CD14-positive monocyte (primary cell): ENCODE measurements at regions not wholly inside any gene's neighbourhood (a gene's known extent, or its start where the extent isn't known, plus 50 kb on each side); places are given as distances from the start of the nearest gene placed in this dataset.

ENCODE experiments used
- DNase-seq, 3 donors: peaks; one replicate each; pipeline ENCODE4 v3.0.0-alpha.2; 2011 to 2022
- H2AFZ ChIP-seq: 2 replicates; pipeline ENCODE4 v1.6.0; 2012; ENCODE audit warnings: mild to moderate bottlenecking, low read depth, low read length, inconsistent platforms; ENCODE audit not compliant: insufficient read depth, poor library complexity, severe bottlenecking
- H3K27ac ChIP-seq, 2 donors: 1 replicate in 1 of 2; 2 replicates in 1 of 2; pipeline ENCODE4 v1.5.1; 2012 to 2013; ENCODE audit warnings: low read length in 2 of 2, control low read depth in 1 of 2, inconsistent platforms in 1 of 2, low read depth in 1 of 2, mild to moderate bottlenecking in 1 of 2
- H3K27me3 ChIP-seq, 2 donors: one replicate each; pipeline versions ENCODE4 v1.6.0 to v1.6.1; 2011 to 2013; ENCODE audit warnings: low read length in 2 of 2; ENCODE audit not compliant: control insufficient read depth in 2 of 2, insufficient read depth in 2 of 2
- H3K36me3 ChIP-seq, 2 donors: replicated peaks in 1 of 2; 1 replicate in 1 of 2; 2 replicates in 1 of 2; pipeline versions ENCODE4 v1.5.1 to v1.6.1; 2012 to 2013; ENCODE audit warnings: low read length in 2 of 2, control low read depth in 1 of 2, inconsistent platforms in 1 of 2, mild to moderate bottlenecking in 1 of 2; ENCODE audit not compliant: insufficient read depth in 2 of 2, control insufficient read depth in 1 of 2
- H3K4me1 ChIP-seq, 2 donors: 1 replicate in 1 of 2; 2 replicates in 1 of 2; pipeline versions ENCODE4 v1.5.1 to v1.6.1; 2012 to 2013; ENCODE audit warnings: low read length in 2 of 2, control low read depth in 1 of 2, inconsistent platforms in 1 of 2, mild to moderate bottlenecking in 1 of 2, moderate library complexity in 1 of 2; ENCODE audit not compliant: insufficient read depth in 2 of 2, control insufficient read depth in 1 of 2
- H3K4me2 ChIP-seq: replicated peaks from 2 replicates; pipeline ENCODE3; 2012; ENCODE audit warnings: low read length, moderate library complexity, mild to moderate bottlenecking; ENCODE audit not compliant: poor library complexity, severe bottlenecking; ENCODE audit errors: extremely low read depth
- H3K4me3 ChIP-seq, 3 experiments: fragments of 200-600 bp in 1 of 3; sonication (generic) in 1 of 3; replicated peaks in 1 of 3; 1 replicate in 2 of 3; 2 replicates in 1 of 3; pipeline ENCODE4 v1.5.1; 2011 to 2013; ENCODE audit warnings: low read length in 3 of 3, mild to moderate bottlenecking in 3 of 3, control low read depth in 2 of 3, low read depth in 2 of 3, inconsistent platforms in 1 of 3, moderate library complexity in 1 of 3
- H3K79me2 ChIP-seq: 2 replicates; pipeline ENCODE4 v1.6.0; 2012; ENCODE audit warnings: mild to moderate bottlenecking, control low read depth, inconsistent platforms, low read length, moderate library complexity; ENCODE audit not compliant: insufficient read depth
- H3K9ac ChIP-seq: 2 replicates; pipeline ENCODE4 v1.6.0; 2017; ENCODE audit warnings: low read length, mild to moderate bottlenecking; ENCODE audit not compliant: insufficient read depth, poor library complexity, severe bottlenecking
- H3K9me3 ChIP-seq, 2 donors: replicated peaks in 1 of 2; 1 replicate in 1 of 2; 2 replicates in 1 of 2; pipeline versions ENCODE4 v1.5.1 to v1.6.1; 2012 to 2013; ENCODE audit warnings: low read length in 2 of 2, control low read depth in 1 of 2; ENCODE audit not compliant: control insufficient read depth in 1 of 2, insufficient read depth in 1 of 2
- H4K20me1 ChIP-seq: 2 replicates; pipeline ENCODE4 v1.6.0; 2012; ENCODE audit warnings: mild to moderate bottlenecking, low read length, control low read depth, moderate library complexity; ENCODE audit not compliant: insufficient read depth
- H3K27ac Mint-ChIP-seq, 7 donors: one replicate each; pipeline ENCODE4 v1.8.0; 2020; ENCODE audit warnings: mild to moderate bottlenecking in 7 of 7, mixed read lengths in 7 of 7, moderate library complexity in 6 of 7, inconsistent platforms in 2 of 7
- H3K27me3 Mint-ChIP-seq, 3 donors: one replicate each; pipeline ENCODE4 v1.8.0; 2021 to 2022; ENCODE audit warnings: low read depth in 3 of 3, mild to moderate bottlenecking in 3 of 3, mixed read lengths in 3 of 3, moderate library complexity in 3 of 3, inconsistent platforms in 1 of 3
- H3K36me3 Mint-ChIP-seq, 2 donors: one replicate each; pipeline ENCODE4 v1.8.0; 2020; ENCODE audit warnings: mixed read lengths in 2 of 2, inconsistent platforms in 1 of 2, mild to moderate bottlenecking in 1 of 2
- H3K4me1 Mint-ChIP-seq: one replicate; pipeline ENCODE4 v1.8.0; 2020; ENCODE audit warnings: mild to moderate bottlenecking, mixed read lengths
- H3K4me3 Mint-ChIP-seq, 2 donors: one replicate each; pipeline ENCODE4 v1.8.0; 2020; ENCODE audit warnings: mild to moderate bottlenecking in 2 of 2, mixed read lengths in 2 of 2, moderate library complexity in 1 of 2
- H3K9me3 Mint-ChIP-seq, 7 donors: one replicate each; pipeline ENCODE4 v1.8.0; 2020 to 2022; ENCODE audit warnings: mixed read lengths in 7 of 7, mild to moderate bottlenecking in 6 of 7, moderate library complexity in 6 of 7, inconsistent platforms in 2 of 7
- CTCF ChIP-seq: fragments of 200-600 bp; IDR thresholded peaks from one replicate; pipeline ENCODE4 v1.8.0; 2022; ENCODE audit warnings: antibody characterized with exemption, mild to moderate bottlenecking
- WGBS: methylation state at CpG from one replicate; pipeline ENCODE4 v1.1.5; 2013; ENCODE audit warnings: missing lambda C conversion rate; ENCODE audit not compliant: insufficient coverage; 5-methylcytosine and 5-hydroxymethylcytosine counted together
- intact Hi-C, 2 donors: fragments of 100-400 bp; cut with micrococcal nuclease; formaldehyde crosslinking; loops; one replicate each; pipeline versions ENCODE4 v1.15.0 to v1.15.1; 2023

GRCh38 chr3:84738086-84738485 is 220.7 kb upstream of the CADM2 start:
- H3K4me3 ChIP-seq, result no peak overlapping the region
- H2AFZ ChIP-seq, result no peak overlapping the region
- H3K9me3 ChIP-seq, result no peaks in the 10 kb centered on the region
- DNase-seq, result no peak
- no peaks in the 10 kb centered on the region for H3K36me3 ChIP-seq
- Mint-ChIP-seq H3K27me3 (no peaks in the 10 kb centered on the region), H3K4me1 (peaks cover 4% of the 10 kb centered on the region), H3K36me3 (no peaks in the 10 kb centered on the region), H3K4me3 (no peak overlapping the region), H3K9me3 (no peaks in the 10 kb centered on the region), H3K27ac (no peak overlapping the region)
- no peak overlapping the region for H3K4me2 ChIP-seq
- TF ChIP-seq CTCF, result no peak
- no peak overlapping the region for H3K27ac ChIP-seq
- no peaks in the 10 kb centered on the region for H4K20me1 ChIP-seq
- intact Hi-C loops, result no loop called here
- no peaks in the 10 kb centered on the region for H3K79me2 ChIP-seq
- WGBS, result no CpG with 5 or more reads among the region's 2 CpGs
- H3K4me1 ChIP-seq, result no peaks in the 10 kb centered on the region
- H3K9ac ChIP-seq, result no peak overlapping the region
- no peaks in the 10 kb centered on the region for H3K27me3 ChIP-seq

GRCh38 chr3:84742915-84743425 is 215.8 kb upstream of the CADM2 start:
- no peaks in the 10 kb centered on the region for H3K79me2 ChIP-seq
- DNase-seq, result no peak
- Mint-ChIP-seq H3K9me3 (no peaks in the 10 kb centered on the region), H3K4me1 (no peaks in the 10 kb centered on the region), H3K27me3 (peaks cover 0 to 2% (median 0%) of the 10 kb centered on the region in 3 donors), H3K27ac (no peak overlapping the region), H3K4me3 (no peak overlapping the region), H3K36me3 (no peaks in the 10 kb centered on the region)
- no peak overlapping the region for H2AFZ ChIP-seq
- no peak overlapping the region for H3K4me2 ChIP-seq
- no peaks in the 10 kb centered on the region for H3K4me1 ChIP-seq
- H3K36me3 ChIP-seq, result no peaks in the 10 kb centered on the region
- no peaks in the 10 kb centered on the region for H3K9me3 ChIP-seq
- intact Hi-C loops, result no loop called here
- no peak overlapping the region for H3K27ac ChIP-seq
- H4K20me1 ChIP-seq, result no peaks in the 10 kb centered on the region
- TF ChIP-seq CTCF, result no peak
- 43% methylated on average over 1 of the region's 2 CpGs for WGBS
- no peak overlapping the region for H3K4me3 ChIP-seq
- no peak overlapping the region for H3K9ac ChIP-seq
- no peaks in the 10 kb centered on the region for H3K27me3 ChIP-seq
